ENCODE measurements at regions not wholly inside any gene's neighbourhood (a gene's known extent, or its start where the extent isn't known, plus 50 kb on each side); places are given as distances from the start of the nearest gene placed in this dataset.
A peak's percentile ranks its signal among the peaks of the same experiment; 100 is the strongest.
"Not testable (repeated sequence)": the region's sequence is repeated elsewhere in the genome, so short reads cannot be mapped to it uniquely, and the experiment has no call there.

DNA sequence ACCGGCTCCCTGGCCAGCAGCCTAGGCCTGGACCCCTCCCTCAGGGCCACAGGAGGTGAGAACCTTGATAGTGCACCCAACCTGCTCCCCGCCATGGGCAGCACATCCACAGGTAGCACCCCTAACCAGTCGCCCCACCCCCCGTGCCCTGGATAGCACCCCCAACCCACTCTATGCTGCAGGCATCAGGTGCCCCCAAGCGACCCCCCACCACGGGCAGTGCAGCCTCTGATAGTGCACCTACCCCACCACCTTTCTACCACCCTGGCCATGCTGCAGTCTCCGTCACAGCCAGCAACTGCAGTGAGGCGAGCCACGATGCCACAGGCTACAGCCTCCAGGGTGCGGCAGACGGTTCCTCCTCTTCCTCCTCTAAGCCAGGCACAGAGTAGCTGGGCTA, 55.6 kb downstream of the SOWAHC start:
- no peak for DNase-seq

DNA sequence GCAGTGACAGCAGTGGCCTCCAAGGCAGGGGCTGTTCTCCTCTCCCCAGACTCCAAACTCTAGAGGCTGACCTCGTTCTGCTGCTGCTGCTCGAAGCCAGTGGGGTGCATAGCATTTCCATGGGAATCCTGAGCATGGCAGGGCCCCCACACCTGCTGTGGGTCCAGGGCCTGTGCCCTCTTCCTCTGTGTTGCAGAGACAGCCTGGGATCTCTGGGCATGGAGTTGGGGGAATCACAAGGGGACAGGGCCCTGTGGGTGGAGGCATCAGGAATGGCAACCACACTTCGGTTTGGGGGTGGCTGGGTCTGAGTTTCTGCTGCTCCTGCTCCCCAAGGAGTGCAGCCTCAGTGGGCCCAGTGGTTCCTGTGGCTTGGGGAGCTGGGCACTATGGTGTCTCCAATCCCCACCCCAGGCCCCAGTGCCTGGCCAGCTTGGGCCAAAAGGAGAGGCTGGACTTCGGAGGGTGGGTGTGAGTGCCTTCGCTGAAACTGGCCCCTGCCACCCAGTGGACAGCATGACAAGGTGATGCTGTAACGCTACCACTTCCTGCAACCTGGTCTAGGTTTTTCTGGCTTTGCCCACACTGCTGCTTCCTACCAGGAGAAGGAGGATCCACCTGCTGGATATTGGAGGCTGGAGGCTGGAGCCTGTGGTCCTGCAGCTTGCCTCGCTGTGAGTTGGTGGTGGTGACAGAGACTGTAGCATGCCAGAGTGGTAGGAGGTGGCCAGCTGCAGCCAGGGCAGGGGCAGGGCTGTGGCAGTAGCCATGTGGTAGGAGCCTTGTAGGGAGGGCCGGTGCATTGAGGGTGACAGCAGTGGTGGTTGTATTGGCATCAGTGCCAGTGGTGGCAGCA, 56.6 kb downstream of the SOWAHC start:
- DNase-seq, result no peak

DNA sequence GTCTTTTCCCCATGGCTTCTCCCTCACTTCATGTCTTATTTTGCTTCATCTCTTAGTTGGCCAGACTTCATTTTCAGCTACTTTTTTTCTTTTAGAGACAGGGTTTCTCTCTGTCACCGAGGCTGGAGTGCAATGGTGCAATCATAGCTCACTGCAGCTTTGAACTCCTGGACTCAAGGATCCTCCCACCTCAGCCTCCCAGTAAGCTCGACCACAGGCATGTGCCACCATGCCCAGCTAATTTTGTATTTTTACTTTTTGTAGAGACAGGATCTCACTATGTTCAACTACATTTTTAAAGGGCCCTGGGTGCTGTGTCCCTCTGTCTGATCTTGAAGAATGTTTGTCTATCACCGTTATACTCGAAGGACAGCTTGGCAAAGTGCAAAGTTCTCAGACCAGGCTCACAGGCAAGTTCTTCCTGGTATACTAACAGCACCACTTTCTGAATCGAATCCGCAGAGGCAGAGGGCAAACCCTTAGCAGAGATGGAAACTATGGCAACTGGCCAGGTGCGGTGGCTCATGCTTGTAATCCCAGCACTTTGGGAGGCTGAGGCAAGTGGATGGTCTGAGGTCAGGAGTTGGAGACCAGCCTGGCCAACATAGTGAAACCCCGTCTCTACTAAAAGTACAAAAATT, 60.9 kb downstream of the SOWAHC start:
- no peak for DNase-seq

DNA sequence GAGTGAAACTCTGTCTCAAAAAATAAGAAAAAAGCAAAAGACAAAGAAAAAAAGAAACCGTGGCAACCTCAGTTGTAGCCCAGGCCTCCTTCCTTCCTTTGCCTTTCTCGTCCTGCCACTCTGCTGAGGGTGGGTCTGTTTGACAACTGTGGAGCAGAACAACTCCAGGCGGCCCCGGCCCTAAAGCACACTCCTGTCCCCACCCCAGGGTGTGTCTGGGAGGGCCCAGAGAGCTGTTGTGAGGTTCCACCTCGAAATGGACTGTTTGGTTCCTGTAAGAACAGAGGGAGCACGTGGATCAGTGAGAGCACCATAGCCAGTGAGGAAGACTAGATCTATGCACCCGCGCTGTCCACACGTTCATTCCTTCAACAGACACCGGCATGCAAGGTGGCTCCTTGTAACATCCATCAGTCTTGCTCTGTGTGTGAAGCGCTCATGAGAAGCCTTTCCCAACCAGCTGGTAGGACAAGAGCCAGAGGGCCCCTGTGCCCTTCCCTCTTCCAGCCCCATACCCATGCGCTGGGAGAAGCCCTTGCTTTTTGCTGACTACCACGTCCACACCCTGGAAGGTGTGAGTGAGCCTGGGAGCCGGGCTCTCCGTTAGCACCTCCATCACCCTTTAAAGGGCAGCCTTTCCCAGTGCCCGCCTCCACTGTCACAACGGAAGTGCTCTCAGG, 61.6 kb downstream of the SOWAHC start:
- no peak for DNase-seq

DNA sequence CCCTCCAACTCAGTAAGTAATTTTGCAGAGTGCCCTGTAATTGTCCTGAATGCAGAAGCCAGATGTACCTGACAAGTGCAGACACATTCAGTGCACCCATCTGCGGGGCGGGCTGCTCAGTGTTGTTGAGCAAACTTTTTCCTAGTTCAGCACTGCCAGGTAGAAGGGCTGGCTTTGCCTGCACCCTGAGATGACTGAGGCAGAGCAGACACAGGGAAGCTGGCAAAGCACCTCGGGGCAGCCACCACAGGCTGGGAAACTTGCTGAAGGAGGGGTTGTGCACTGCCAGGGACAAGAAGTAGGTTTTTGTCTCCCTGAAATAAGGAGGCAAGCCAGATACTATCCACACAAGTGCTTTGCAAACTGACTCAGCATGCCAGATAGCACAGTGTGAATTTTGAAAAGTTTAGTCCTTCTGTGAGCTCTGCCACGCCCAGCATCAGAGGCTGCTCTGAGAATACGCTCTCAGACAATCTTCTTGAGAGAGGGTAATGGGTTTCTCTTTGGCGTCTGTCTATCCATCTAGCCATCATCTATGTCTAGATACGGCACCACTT, 62.3 kb downstream of the SOWAHC start:
- DNase-seq, result no peak

DNA sequence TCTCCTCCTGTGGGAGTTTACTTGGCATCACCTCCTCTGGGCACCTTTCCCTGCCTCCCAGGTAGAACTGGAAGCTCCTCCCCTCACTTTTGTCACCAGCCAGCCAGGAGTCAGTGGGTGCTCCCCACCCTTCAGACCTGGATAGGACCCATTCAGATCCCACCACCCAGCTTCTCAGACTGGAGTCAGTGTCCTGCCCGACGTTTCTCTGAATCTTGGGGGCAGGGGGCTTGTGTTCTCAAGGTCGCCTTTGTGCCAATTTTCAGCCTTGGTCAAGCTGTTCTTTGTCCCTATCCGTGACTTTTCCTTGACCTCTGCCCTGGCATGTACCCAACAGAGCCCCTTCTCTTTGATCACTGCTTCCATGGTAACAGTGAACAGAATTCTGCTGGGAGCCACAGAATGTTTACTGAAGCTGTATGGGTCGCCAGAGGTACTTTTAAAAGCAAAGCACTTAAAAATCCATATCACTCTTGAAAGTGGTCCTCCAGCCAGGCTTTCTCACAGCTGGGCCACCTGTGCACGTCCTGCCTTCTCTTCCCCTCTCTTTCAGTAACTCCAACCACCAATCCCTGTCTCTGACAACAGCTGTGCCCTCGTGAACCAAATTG, 63.1 kb downstream of the SOWAHC start:
- not testable (repeated sequence) for DNase-seq

DNA sequence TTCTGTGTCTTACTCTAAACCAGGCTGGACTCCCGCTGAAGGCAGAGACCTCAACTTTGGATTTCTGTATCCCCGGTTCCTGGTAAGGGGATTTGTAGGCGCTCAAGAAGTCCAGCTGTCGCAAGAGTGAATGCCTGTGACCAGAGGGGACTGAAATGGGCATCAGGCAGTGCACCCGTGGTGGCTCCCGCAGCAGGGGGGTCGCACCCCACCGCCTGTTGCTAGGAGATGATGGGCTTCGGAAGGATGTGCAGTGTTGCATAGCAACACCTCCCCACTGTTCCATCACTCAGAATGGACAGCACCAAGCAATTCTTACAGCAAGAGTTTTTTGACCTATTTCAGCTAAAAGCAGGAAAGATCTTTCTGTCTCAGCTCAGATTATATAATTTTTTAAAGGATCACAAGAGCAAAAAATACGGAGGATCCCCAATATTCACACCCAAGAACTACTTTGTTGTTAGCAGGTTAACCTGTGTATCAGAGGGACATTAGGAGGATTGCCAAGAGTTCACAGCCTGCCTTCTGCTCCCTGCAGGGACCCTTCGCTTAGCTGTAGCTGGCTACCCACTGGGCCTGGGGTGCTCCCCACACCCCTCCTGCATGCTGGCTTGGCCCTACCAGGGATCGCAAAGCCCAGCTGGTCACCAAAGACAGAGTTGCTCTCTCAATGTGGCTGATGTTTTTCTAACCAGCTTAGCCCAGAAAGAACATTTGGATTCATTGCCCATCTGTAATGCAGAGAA, 63.8 kb downstream of the SOWAHC start:
- no peak for DNase-seq

DNA sequence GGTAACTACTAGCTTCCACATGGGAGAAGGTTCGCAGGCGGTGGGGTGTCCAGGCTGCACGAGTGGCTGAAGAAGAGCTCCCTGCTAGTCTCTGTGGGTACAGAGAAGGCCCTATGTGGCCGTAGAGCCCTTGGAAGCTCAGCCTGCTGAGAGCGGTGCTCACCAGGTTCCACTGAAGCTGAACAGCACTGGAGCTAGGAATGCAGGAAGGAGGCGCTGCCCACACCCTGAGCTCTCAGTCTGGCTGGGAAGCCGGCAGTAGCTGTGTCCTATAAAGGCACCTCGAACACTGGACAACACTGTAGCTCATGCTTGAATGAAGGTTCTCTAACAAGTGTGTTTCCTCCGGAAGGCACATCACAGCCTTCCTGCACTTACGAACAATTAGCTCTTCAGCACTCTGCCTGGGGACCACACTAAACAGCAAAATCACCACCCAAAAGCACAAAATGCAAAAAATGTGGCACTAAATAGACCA, 64.6 kb downstream of the SOWAHC start:
- DNase-seq, result not testable (repeated sequence)

DNA sequence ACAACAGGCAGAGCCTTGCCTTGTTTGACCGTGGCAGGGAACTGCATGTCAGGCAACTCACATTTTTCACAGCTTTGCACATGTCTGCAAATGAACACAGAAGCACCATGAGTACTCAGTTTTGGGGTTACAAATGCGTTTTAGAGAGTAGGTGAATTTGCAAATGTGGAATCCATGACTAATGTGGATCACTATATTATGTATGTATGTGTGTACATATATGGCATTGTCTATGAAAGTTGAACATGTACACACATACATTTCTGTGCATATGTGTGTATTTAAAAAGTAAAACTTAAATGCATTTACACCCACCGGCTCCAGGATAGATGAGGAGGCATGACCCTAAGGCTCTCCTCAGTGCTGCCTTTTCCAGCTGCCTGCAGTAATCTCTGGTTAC, 65.1 kb downstream of the SOWAHC start:
- no peak for DNase-seq

DNA sequence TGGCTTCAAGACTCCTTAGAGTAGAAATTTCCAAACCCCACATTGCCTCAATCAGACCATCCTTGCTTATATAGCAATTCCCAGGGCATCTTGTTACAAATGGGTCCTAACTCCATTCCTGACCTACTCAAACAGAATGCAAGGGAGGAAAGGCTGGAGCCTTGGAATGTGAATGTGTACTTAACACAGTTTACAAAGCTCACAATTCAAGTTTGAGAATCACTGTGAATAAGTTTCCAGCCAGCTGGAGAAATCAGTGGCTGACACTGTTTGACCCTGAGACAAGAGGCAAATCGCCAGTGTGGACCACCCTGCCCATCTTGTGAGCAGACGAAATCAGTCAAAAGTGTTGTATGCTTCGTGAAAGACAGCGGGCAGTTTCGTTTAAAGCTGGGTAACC, 65.5 kb downstream of the SOWAHC start:
- DNase-seq, result no peak

DNA sequence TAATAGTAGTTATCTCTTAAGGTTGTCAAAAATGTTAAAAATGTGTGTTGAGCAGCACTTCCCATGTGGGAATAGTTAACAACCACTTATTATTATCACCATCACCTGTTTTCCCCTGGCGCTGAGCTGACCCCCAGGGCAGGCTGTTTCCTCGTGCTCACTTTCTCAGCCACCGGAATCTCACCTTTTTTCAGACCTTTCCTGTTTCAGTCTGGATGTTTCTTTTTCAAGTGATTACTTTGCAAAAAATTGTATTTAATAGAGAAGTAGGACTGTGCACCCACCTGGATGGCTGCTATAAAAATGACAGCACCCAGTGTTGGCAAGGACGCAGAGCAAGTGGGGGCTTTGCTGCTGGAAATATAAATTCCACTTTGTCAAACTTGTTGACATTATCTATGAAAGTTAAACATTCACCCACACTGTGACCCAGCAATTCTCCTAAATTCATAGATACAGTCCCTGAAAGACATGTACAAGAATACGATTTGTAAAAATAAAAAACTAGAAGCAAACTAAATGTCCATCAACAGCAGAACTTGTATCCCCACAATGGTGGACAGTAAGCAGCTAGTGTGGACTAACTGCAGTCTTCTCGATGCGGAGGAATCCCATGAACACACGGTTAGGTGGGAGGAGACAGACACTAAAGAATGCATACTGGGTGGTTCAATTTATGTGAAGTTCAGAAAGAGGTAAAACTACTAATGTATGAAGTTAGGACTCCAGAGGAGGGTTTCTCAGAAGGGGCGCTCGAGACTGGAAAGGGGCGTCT, 66.5 kb downstream of the SOWAHC start:
- DNase-seq, result no peak

DNA sequence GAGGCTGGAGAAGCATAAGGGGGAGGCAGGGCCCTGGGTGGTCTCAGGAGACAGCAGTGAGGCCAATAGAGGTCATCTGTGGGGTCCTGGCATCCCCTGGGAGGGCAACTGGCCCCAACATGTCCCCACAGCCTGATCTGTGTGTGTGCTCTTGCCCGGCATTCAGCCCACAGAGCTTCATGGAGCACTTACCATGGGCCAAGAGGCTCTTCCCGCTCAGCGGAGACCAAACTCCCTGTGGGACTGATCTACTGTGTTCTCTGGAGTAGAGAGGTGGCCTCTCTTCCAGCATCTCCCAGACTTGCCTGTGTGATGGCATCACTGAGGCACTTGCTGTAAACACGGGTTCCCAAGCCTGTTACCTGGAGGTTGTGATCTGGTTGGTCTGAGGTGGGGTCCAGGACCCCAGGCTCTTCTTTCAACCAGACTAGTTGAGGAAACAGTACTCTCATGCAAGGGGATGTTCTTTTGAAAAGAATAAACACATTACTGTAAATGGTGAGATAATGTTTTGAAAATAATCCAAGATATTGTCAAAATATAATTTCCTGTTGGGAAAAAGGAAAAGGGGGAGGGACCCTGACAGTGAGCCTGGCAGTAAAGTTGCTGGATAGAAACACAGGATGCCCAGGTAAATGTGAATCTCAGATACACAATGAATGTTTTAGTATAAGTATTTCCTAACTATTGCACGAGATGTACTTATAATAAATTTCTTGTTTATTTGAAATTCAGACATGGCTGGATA, 67.6 kb downstream of the SOWAHC start:
- no peak for DNase-seq

DNA sequence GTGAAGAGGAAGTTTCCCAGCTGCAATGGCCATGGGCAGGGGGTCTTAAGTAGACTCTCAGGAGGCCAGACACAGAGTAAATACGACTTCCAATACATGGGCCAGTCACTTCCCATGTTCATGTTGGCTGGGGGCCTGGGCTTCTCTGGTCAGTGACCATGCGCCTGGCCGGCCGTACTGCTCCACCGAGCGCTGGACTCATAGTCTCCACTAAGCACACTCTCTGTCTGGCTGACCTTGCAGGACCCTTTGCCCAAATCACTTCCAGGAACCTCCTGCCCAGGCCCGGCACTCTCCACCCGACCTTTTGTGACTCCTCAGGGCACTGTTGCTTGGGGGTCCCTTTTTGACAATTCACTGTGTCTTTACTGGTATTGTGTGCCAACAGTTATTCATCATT, 69.3 kb downstream of the SOWAHC start:
- no peak for DNase-seq

DNA sequence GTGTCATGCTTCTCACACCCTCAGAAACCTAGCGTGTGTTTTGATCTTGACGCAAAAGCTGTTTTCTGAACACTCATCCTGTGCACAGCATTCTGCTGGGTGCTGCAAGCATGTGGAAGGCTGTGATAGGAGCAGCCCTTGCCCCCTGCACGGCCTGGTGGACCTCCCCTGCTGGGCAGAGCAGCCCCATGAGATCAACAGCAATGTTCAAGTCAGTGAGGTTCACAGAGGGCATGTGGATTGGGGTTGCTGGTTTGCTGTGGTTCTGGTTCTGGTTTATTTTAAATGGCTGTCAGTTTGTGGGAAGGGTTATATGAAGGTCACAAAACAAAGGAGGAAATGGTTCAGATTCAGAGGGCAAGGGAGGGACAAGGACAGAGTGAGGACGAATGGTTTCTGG, 71.3 kb downstream of the SOWAHC start:
- no peak for DNase-seq

DNA sequence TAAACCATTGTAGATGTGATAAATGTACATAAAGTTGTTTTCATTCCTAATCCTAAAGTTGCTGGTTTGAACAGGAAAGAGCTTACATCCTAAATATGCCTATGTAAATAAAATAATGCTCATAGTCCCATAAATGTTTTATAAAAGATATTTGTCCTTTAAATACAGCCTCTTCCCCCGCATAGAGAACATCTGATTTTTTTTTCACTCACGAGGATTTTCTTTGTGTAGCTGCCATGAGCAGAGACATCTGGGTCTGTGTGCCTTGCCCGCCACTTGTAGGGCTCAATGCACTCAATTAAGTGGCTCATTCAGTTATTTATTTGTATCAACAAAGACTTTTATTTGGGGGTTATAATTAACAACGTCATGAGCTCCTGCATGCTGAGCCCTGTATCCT, 72.8 kb downstream of the SOWAHC start:
- DNase-seq, result peak; percentile 13

DNA sequence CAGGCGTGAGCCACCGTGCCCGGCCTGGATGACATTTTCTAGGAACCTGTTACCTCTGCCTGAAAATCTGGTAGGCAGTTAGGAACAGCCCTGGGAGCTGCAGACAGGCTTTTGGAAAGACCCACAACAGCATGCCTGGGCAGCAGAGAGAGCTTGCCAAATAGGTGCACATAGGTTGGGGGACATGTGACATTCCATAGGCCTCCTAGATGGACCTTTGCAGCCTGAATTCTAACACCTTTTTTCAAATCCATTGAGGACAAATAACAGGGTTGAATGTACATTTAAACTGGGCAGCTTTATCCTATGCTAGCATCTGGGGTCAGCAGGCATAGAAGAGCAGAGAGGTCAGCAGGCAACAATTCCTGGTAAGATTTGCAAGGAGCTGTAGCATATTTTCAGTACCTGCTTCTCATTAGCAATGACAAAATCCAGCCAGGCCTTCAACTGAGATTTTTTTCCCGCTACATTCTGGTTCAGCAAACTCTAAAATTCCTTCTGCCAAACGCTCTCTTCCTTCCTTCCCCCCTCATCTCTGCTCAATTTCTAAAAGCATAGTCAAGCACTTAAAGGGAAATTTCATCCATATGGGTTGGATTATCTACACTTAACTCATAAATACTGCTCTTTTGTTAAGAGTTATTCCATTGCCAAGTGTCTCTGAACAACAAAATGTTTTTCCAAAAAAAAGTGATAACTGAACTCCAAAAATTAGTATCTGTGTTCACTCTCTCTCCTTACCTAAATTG, 75.2 kb downstream of the SOWAHC start:
- no peak for DNase-seq

DNA sequence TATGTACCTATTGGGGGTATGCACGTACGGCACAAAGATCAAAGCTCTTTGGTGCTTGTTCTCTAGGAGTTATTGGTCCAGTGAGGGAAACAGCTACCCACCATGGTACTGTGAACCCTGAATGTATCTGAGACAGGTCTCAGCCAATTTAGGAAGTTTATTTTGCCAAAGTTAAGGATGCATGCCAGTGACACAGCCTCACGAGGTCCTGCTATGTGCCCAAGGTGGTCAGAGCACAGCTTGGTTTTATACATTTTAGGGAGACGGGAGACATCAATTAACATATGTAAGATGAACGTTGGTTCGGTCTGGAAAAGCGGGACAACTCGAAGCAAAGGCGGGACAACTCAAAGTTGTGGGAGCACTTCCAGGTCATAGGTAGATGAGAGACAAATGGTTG, 75.8 kb downstream of the SOWAHC start:
- no peak for DNase-seq

DNA sequence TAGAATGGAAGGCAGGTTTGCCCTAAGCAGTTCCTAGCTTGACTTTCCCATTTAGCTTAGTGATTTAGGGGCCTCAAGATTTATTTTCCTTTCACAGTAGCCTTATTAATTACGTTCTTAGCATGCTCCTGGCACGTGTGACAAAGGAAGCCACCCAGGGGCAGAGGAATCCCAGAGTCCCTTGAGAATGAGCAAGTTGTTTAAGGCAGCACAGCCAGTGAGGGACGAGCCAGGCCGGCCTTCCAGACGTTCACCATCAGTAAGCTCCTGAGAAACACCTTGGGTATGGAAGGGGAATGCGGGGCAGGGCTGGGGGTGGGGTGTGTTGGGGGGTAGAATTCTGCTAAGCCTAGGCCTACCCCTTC, 76.3 kb downstream of the SOWAHC start:
- no peak for DNase-seq

DNA sequence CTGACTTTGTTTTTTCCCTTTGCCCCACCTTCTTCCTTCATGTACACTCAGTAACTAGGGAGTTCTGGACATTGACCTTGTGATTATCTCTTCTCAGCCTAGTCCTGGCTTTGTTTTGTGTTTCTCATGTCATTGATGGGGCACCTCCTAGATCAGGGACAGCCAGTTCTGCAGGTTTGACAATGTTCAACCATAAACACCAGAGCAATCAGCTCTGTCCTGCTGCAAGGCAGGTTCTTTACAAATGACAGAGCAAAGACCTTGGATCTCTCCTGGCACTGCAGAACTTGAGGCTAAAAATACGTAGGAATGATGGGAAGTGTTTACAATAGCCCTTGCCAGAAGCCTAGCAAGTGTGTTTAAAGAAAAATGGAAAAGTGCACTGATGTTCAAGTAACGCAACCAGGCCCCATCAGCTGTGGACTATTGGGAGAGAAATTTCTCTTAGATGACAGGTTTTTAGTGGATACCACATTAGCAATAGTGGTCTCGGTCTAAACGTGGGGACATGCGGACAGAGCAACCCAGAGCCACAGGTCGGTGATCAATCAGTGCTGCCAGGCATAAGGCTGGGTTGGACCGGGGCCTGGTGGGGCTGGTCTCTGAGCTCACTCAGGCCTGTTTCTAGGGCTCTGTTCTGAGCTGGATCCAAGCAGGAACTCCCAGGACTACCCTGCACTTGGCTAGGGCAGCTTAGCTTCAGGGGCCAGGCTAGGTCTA, 76.8 kb downstream of the SOWAHC start:
- DNase-seq, result no peak
